ENCODE measurements at regions not wholly inside any gene's neighbourhood (a gene's known extent, or its start where the extent isn't known, plus 50 kb on each side); places are given as distances from the start of the nearest gene placed in this dataset.

GRCh38 chr1:157189986-157190982 lies 52.1 kb upstream of the ETV3 start:
- Histone ChIP-seq H3K27me3 (ENCODE audit: control insufficient read depth in 3 of 3, insufficient read depth in 3 of 3, low read length in 3 of 3) (peaks cover 0 to 4% (median 0%) of the 10 kb centered on the region in 3 donors), H3K9me3 (ENCODE audit: control insufficient read depth in 2 of 2, insufficient read depth in 1 of 2, low read depth in 1 of 2, low read length in 1 of 2) (no peaks in the 10 kb centered on the region), H3K4me1 (ENCODE audit: control insufficient read depth in 3 of 3, insufficient read depth in 2 of 3, low read depth in 1 of 3, low read length in 2 of 3) (peaks cover 0 to 7% (median 0%) of the 10 kb centered on the region in 3 donors), H3K4me3 (ENCODE audit: low read depth in 1 of 3, low read length in 3 of 3) (no peak overlapping the region), H3K36me3 (ENCODE audit: control insufficient read depth in 3 of 3, insufficient read depth in 2 of 3, low read depth in 1 of 3, low read length in 3 of 3) (no peaks in the 10 kb centered on the region), H3K27ac (ENCODE audit: low read depth in 1 of 3, low read length in 2 of 3) (no peak overlapping the region)
- FAIRE-seq (no peak), DNase-seq (no peak)
- 87% methylated on average over 22 of the region's 22 CpGs for WGBS, 3 donors

GRCh38 chr1:157189096-157189495 lies 50.9 kb upstream of the ETV3 start:
- no peak for DNase-seq
- no peaks in the 10 kb centered on the region for H3K9me3 ChIP-seq (ENCODE audit: control insufficient read depth in 2 of 2, insufficient read depth in 1 of 2, low read depth in 1 of 2, low read length in 1 of 2)
- H3K27ac ChIP-seq (ENCODE audit: low read depth in 1 of 3, low read length in 2 of 3) = no peak overlapping the region
- FAIRE-seq = no peak
- H3K4me3 ChIP-seq (ENCODE audit: low read depth in 1 of 3, low read length in 3 of 3) = no peak overlapping the region
- no peaks in the 10 kb centered on the region for H3K36me3 ChIP-seq (ENCODE audit: control insufficient read depth in 3 of 3, insufficient read depth in 2 of 3, low read depth in 1 of 3, low read length in 3 of 3)
- H3K4me1 ChIP-seq (ENCODE audit: control insufficient read depth in 3 of 3, insufficient read depth in 2 of 3, low read depth in 1 of 3, low read length in 2 of 3) = peaks cover 0 to 7% (median 0%) of the 10 kb centered on the region in 3 donors
- 69 to 82% (median 81%) methylated on average over 4 of the region's 4 CpGs for WGBS, 3 donors
- H3K27me3 ChIP-seq (ENCODE audit: control insufficient read depth in 3 of 3, insufficient read depth in 3 of 3, low read length in 3 of 3) = no peaks in the 10 kb centered on the region

Data from small intestine (tissue), 7 donors.